ENCODE measurements at regions not wholly inside any gene's neighbourhood (a gene's known extent, or its start where the extent isn't known, plus 50 kb on each side); places are given as distances from the start of the nearest gene placed in this dataset.

- no peak for TF ChIP-seq CTCF (IDR thresholded peaks at IDR 0.05; ENCODE audit: poor library complexity)
- TF ChIP-seq EZH2 (IDR thresholded peaks at IDR 0.05; ENCODE audit: borderline replicate concordance) = no peak
Measured at GRCh38 chr1:222054416-222054815, 312.5 kb upstream of the DUSP10 start.

Measured in hepatocyte (in vitro differentiated cells).